SK-N-SH (cell line): ENCODE measurements at regions not wholly inside any gene's neighbourhood (a gene's known extent, or its start where the extent isn't known, plus 50 kb on each side); places are given as distances from the start of the nearest gene placed in this dataset.

Source experiments
- CTCF ChIA-PET: fragments of 300-600, 350-600 bp; formaldehyde crosslinking; extraction: SDS; loops from one replicate; lab custom pipeline; 2021; lab: Yijun Ruan, JAX
- POLR2A ChIA-PET: fragments of 350-600 bp; sonication (Branson Sonifier 250); formaldehyde crosslinking; extraction: SDS; loops from one replicate; lab custom pipeline; 2020; ENCODE audit warnings: antibody characterized with exemption, inconsistent platforms; lab: Yijun Ruan, JAX
- DNase-seq: peaks from one replicate; pipeline ENCODE4 v3.0.0; 2012
- H2AFZ ChIP-seq: fragments of 200-600 bp; sonication (generic); 2 replicates; pipeline ENCODE4 v1.8.1; 2016; ENCODE audit warnings: antibody characterized with exemption, mild to moderate bottlenecking, low read depth
- H3F3A ChIP-seq: fragments of 200-600 bp; sonication (generic); replicated peaks from 2 replicates; pipeline ENCODE3; 2016; ENCODE audit warnings: antibody characterized with exemption, mild to moderate bottlenecking; ENCODE audit not compliant: insufficient read depth
- H3K27ac ChIP-seq, 2 experiments: fragments of 200-500 bp in 1 of 2; fragments of 200-600 bp in 1 of 2; sonication (Bioruptor generic) in 1 of 2; sonication (generic), shearing (Covaris generic) in 1 of 2; 2 replicates each; pipeline versions ENCODE4 v1.5.1 to v1.6.1; 2014 to 2016; ENCODE audit warnings: low read depth in 2 of 2, inconsistent platforms in 1 of 2, low read length in 1 of 2, mild to moderate bottlenecking in 1 of 2, mixed read lengths in 1 of 2
- H3K27me3 ChIP-seq: fragments of 200-600 bp; sonication (generic), shearing (Covaris generic); 2 replicates; pipeline ENCODE4 v1.6.1; 2016; ENCODE audit warnings: mixed run types; ENCODE audit not compliant: insufficient read depth
- H3K36me3 ChIP-seq, 2 experiments: fragments of 200-500 bp in 1 of 2; fragments of 200-600 bp in 1 of 2; sonication (Bioruptor generic) in 1 of 2; sonication (generic) in 1 of 2; replicated peaks in 1 of 2; 2 replicates each; pipeline versions ENCODE3 to v1.5.1; 2014 to 2016; ENCODE audit warnings: low read length in 1 of 2, mild to moderate bottlenecking in 1 of 2; ENCODE audit not compliant: insufficient read depth in 2 of 2, control insufficient read depth in 1 of 2
- H3K4me1 ChIP-seq, 2 experiments: fragments of 200-500 bp in 1 of 2; fragments of 200-600 bp in 1 of 2; sonication (Bioruptor generic) in 1 of 2; sonication (generic), shearing (Covaris generic) in 1 of 2; 2 replicates each; pipeline versions ENCODE4 v1.5.1 to v1.6.1; 2014 to 2016; ENCODE audit warnings: low read depth in 1 of 2, low read length in 1 of 2, mixed run types in 1 of 2; ENCODE audit not compliant: insufficient read depth in 2 of 2, control insufficient read depth in 1 of 2
- H3K4me2 ChIP-seq: fragments of 200-600 bp; sonication (generic), shearing (Covaris generic); 2 replicates; pipeline ENCODE4 v1.6.1; 2017; ENCODE audit warnings: mixed run types
- H3K4me3 ChIP-seq, 2 experiments: fragments of 200-500 bp in 1 of 2; fragments of 200-600 bp in 1 of 2; sonication (Bioruptor generic) in 1 of 2; sonication (generic), shearing (Covaris generic) in 1 of 2; 2 replicates each; pipeline versions ENCODE4 v1.5.1 to v1.8.1; 2014 to 2016; ENCODE audit warnings: low read depth in 2 of 2, inconsistent platforms in 1 of 2, low read length in 1 of 2, mild to moderate bottlenecking in 1 of 2, mixed read lengths in 1 of 2, moderate library complexity in 1 of 2
- H3K79me2 ChIP-seq: fragments of 200-600 bp; sonication (generic); 2 replicates; pipeline ENCODE4 v1.8.1; 2017; ENCODE audit warnings: mild to moderate bottlenecking; ENCODE audit not compliant: insufficient read depth
- H3K9ac ChIP-seq: fragments of 200-600 bp; sonication (generic); 2 replicates; pipeline ENCODE4 v1.6.1; 2017; ENCODE audit warnings: mixed run types
- H3K9me2 ChIP-seq: fragments of 200-600 bp; sonication (generic); 2 replicates; pipeline ENCODE4 v1.6.1; 2017; ENCODE audit warnings: mixed run types
- H3K9me3 ChIP-seq: fragments of 200-600 bp; sonication (generic); 2 replicates; pipeline ENCODE4 v1.6.1; 2017; ENCODE audit warnings: mixed run types, mild to moderate bottlenecking, moderate library complexity
- H4K20me1 ChIP-seq: fragments of 200-600 bp; sonication (generic); 2 replicates; pipeline ENCODE4 v1.6.1; 2017; ENCODE audit warnings: mild to moderate bottlenecking, mixed run types; ENCODE audit not compliant: insufficient read depth
- CTCF ChIP-seq: fragments of 200-600 bp; sonication (generic); IDR thresholded peaks from 2 replicates; pipeline ENCODE4 v1.6.1; 2017; ENCODE audit warnings: antibody characterized with exemption, mild to moderate bottlenecking, moderate library complexity
- EP300 ChIP-seq, 2 experiments: IDR thresholded peaks; 2 replicates each; pipeline versions ENCODE4 v1.4.0 to v1.6.1; 2012; ENCODE audit warnings: borderline replicate concordance in 1 of 2, low read depth in 1 of 2, low read length in 1 of 2
- EZH2phosphoT487 ChIP-seq: fragments of 200-600 bp; sonication (generic); IDR thresholded peaks from 2 replicates; pipeline ENCODE4 v1.6.1; 2017; ENCODE audit warnings: low read depth, mixed run types, mild to moderate bottlenecking, antibody characterized with exemption, moderate library complexity, borderline replicate concordance
- FOXM1 ChIP-seq: IDR thresholded peaks from 2 replicates; pipeline ENCODE4 v1.4.0; 2012; ENCODE audit warnings: low read depth, mild to moderate bottlenecking
- GABPA ChIP-seq: IDR thresholded peaks from 2 replicates; pipeline ENCODE4 v1.4.0; 2012; ENCODE audit warnings: low read depth, mild to moderate bottlenecking
- IRF3 ChIP-seq: fragments of 150-350 bp; IDR thresholded peaks from 2 replicates; pipeline ENCODE4 v1.6.1; 2016; ENCODE audit warnings: mild to moderate bottlenecking, low read depth, low read length
- MEF2A ChIP-seq: IDR thresholded peaks from 2 replicates; pipeline ENCODE4 v1.4.0; 2012; ENCODE audit warnings: low read depth, borderline replicate concordance
- RXRA ChIP-seq: IDR thresholded peaks from 2 replicates; pipeline ENCODE4 v1.4.0; 2012; ENCODE audit warnings: low read depth, mild to moderate bottlenecking, borderline replicate concordance
- SMC3 ChIP-seq: IDR thresholded peaks from 2 replicates; pipeline ENCODE4 v1.6.1; 2012; ENCODE audit warnings: low read depth, low read length, improper control_type of control experiment
- TCF12 ChIP-seq: IDR thresholded peaks from 2 replicates; pipeline ENCODE4 v1.4.0; 2012
- TEAD4 ChIP-seq: IDR thresholded peaks from 2 replicates; pipeline ENCODE4 v1.4.0; 2012; ENCODE audit warnings: mild to moderate bottlenecking, borderline replicate concordance; ENCODE audit not compliant: insufficient read depth
- USF1 ChIP-seq: IDR thresholded peaks from 2 replicates; pipeline ENCODE4 v1.4.0; 2012; ENCODE audit warnings: low read depth, borderline replicate concordance
- WGBS: methylation state at CpG from one replicate; pipeline ENCODE4 v1.1.6; 2017; ENCODE audit warnings: low lambda C conversion rate; 5-methylcytosine and 5-hydroxymethylcytosine counted together

GRCh38 chr5:125778791-125779190 is 644.4 kb upstream of the GRAMD2B start:
- TF ChIP-seq EZH2phosphoT487 = no peak
- no peak for TF ChIP-seq MEF2A
- no peak for TF ChIP-seq GABPA
- no peak for TF ChIP-seq EP300 (IDR thresholded peaks at IDR 0.05; ENCODE audit: borderline replicate concordance in 1 of 2, low read depth in 1 of 2, low read length in 1 of 2)
- no peak for TF ChIP-seq USF1
- no peak for TF ChIP-seq TCF12
- no peak for TF ChIP-seq FOXM1
- no peak for TF ChIP-seq RXRA
- TF ChIP-seq SMC3 = no peak
- TF ChIP-seq IRF3 = no peak
- TF ChIP-seq TEAD4 = no peak
- no peak for TF ChIP-seq CTCF
- DNase-seq = no peak
- ChIA-PET POLR2A (no interaction called here), CTCF (no interaction called here)
- no peaks in the 10 kb centered on the region for H3K9me2 ChIP-seq
- H3K79me2 ChIP-seq = no peaks in the 10 kb centered on the region
- H3K36me3 ChIP-seq = no peaks in the 10 kb centered on the region
- H2AFZ ChIP-seq = no peak overlapping the region
- no peak overlapping the region for H3K27ac ChIP-seq
- H4K20me1 ChIP-seq = no peaks in the 10 kb centered on the region
- no peaks in the 10 kb centered on the region for H3F3A ChIP-seq
- 73% methylated on average over 4 of the region's 4 CpGs for WGBS
- H3K9ac ChIP-seq = no peak overlapping the region
- no peaks in the 10 kb centered on the region; a peak in 1 of 4 replicates for H3K4me1 ChIP-seq
- H3K27me3 ChIP-seq = no peaks in the 10 kb centered on the region
- H3K4me2 ChIP-seq = no peak overlapping the region
- H3K4me3 ChIP-seq = no peak overlapping the region
- no peaks in the 10 kb centered on the region for H3K9me3 ChIP-seq

DNA sequence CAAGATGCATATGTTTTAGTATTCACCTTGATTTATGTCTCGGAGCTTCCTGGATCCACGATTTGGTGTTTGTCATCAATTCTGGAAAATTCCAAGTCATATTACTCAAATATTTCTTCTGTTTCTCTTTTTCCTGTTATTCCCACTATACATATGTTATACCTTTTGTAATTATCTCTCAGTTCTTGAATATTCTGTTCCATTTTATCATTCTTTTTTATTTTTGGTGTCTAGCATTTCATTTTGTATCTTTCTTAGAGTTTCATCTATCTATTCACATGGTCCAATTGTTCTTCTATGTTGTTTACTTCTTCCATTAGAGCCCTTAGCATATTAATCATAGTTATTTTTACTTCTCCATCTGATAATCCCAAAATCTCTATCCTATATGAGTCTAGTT is 637.8 kb upstream of the GRAMD2B start:
- Histone ChIP-seq H3K4me2 (no peak overlapping the region), H3K4me3 (no peak overlapping the region), H3K9me3 (no peaks in the 10 kb centered on the region), H3K9me2 (no peaks in the 10 kb centered on the region), H3K27ac (no peak overlapping the region), H4K20me1 (no peaks in the 10 kb centered on the region), H3K36me3 (no peaks in the 10 kb centered on the region), H3K9ac (no peak overlapping the region), H3K4me1 (no peaks in the 10 kb centered on the region), H3F3A (no peaks in the 10 kb centered on the region), H3K79me2 (no peaks in the 10 kb centered on the region), H3K27me3 (no peaks in the 10 kb centered on the region), H2AFZ (no peak overlapping the region)
- TF ChIP-seq CTCF = no peak
- ChIA-PET POLR2A (no interaction called here), CTCF (no interaction called here)
- DNase-seq = no peak
- 55% methylated on average over 2 of the region's 2 CpGs for WGBS
